H1 (cell line): ENCODE measurements at regions not wholly inside any gene's neighbourhood (a gene's known extent, or its start where the extent isn't known, plus 50 kb on each side); places are given as distances from the start of the nearest gene placed in this dataset.

Experiments
- CTCF ChIA-PET: fragments of 300-600 bp; sonication (Branson Sonifier 250); formaldehyde crosslinking; loops from one replicate; lab custom pipeline; 2021; ENCODE audit not compliant: partially characterized antibody; lab: Charles Lee
- POLR2A ChIA-PET: fragments of 300-600 bp; sonication (Branson Sonifier 250); formaldehyde crosslinking; loops from one replicate; lab custom pipeline; 2021; ENCODE audit warnings: inconsistent platforms; ENCODE audit not compliant: partially characterized antibody; lab: Charles Lee
- DNase-seq, 2 experiments: peaks; one replicate each; pipeline versions ENCODE4 v3.0.0 to v3.0.0-alpha.2; 2010 to 2022; ENCODE audit warnings: low spot score in 2 of 2, low read depth in 1 of 2, mixed read lengths in 1 of 2
- FAIRE-seq: peaks from 2 replicates; lab custom pipeline; 2011; peaks lifted over from hg19 to GRCh38; lab: Jason Lieb, UNC
- H2AFZ ChIP-seq: 2 replicates; pipeline ENCODE4 v1.8.1; 2012; ENCODE audit warnings: low read length, inconsistent platforms
- H2AK5ac ChIP-seq: 2 replicates; pipeline ENCODE4 v1.6.1; 2013; ENCODE audit warnings: low read depth, low read length
- H2BK120ac ChIP-seq: replicated peaks from 2 replicates; pipeline ENCODE3; 2013; ENCODE audit warnings: low read depth, low read length, inconsistent platforms
- H2BK12ac ChIP-seq: 2 replicates; pipeline ENCODE4 v1.6.1; 2013; ENCODE audit warnings: low read depth, low read length
- H2BK15ac ChIP-seq: 2 replicates; pipeline ENCODE4 v1.6.1; 2013; ENCODE audit warnings: low read length
- H2BK20ac ChIP-seq: 2 replicates; pipeline ENCODE4 v1.6.1; 2013; ENCODE audit warnings: low read length
- H2BK5ac ChIP-seq: 2 replicates; pipeline ENCODE4 v1.6.1; 2013; ENCODE audit warnings: low read depth, low read length
- H3K14ac ChIP-seq: 2 replicates; pipeline ENCODE4 v1.6.1; 2013; ENCODE audit warnings: inconsistent platforms; ENCODE audit not compliant: insufficient read length
- H3K18ac ChIP-seq: 2 replicates; pipeline ENCODE4 v1.6.1; 2013; ENCODE audit warnings: low read length; ENCODE audit errors: extremely low read depth
- H3K23ac ChIP-seq: 2 replicates; pipeline ENCODE4 v1.6.1; 2013; ENCODE audit warnings: inconsistent platforms; ENCODE audit not compliant: insufficient read length
- H3K23me2 ChIP-seq: 2 replicates; pipeline ENCODE4 v1.6.1; 2013; ENCODE audit warnings: low read depth, low read length
- H3K27ac ChIP-seq: 2 replicates; pipeline ENCODE4 v1.6.1; 2011; ENCODE audit warnings: low read depth, low read length, inconsistent platforms
- H3K27me3 ChIP-seq, 4 experiments: replicated peaks in 1 of 4; 1 replicate in 1 of 4; 2 replicates in 3 of 4; pipeline versions ENCODE4 v1.6.1 to v1.8.1; 2011 to 2013; ENCODE audit warnings: low read length in 3 of 4, mild to moderate bottlenecking in 3 of 4, inconsistent platforms in 2 of 4, mixed read lengths in 2 of 4, moderate library complexity in 1 of 4; ENCODE audit not compliant: control insufficient read depth in 3 of 4, insufficient read depth in 3 of 4; ENCODE audit errors: extremely low read depth in 1 of 4
- H3K36me3 ChIP-seq, 4 experiments: 2 replicates each; pipeline versions ENCODE4 v1.6.1 to v1.8.1; 2011 to 2013; ENCODE audit warnings: mild to moderate bottlenecking in 4 of 4, low read length in 3 of 4, moderate library complexity in 2 of 4, control low read depth in 1 of 4, inconsistent platforms in 1 of 4; ENCODE audit not compliant: insufficient read depth in 4 of 4, control insufficient read depth in 2 of 4
- H3K4ac ChIP-seq: replicated peaks from 2 replicates; pipeline ENCODE3; 2013; ENCODE audit warnings: low read length, low read depth, mixed read lengths, inconsistent platforms; ENCODE audit not compliant: insufficient read length
- H3K4me1 ChIP-seq, 4 experiments: replicated peaks in 1 of 4; 1 replicate in 1 of 4; 2 replicates in 3 of 4; pipeline versions ENCODE4 v1.6.1 to v1.8.1; 2011 to 2013; ENCODE audit warnings: low read length in 3 of 4, inconsistent platforms in 2 of 4, mixed read lengths in 1 of 4; ENCODE audit not compliant: insufficient read depth in 4 of 4, control insufficient read depth in 3 of 4
- H3K4me2 ChIP-seq, 2 experiments: 2 replicates each; pipeline versions ENCODE4 v1.6.1 to v1.8.1; 2011 to 2013; ENCODE audit warnings: low read depth in 2 of 2, low read length in 2 of 2, control low read depth in 1 of 2, inconsistent platforms in 1 of 2, mild to moderate bottlenecking in 1 of 2; ENCODE audit not compliant: insufficient read depth in 1 of 2
- H3K4me3 ChIP-seq, 4 experiments: fragments of 200-600, 300-600 bp in 1 of 4; sonication (generic), shearing (Covaris generic), sonication (Bioruptor Twin) in 1 of 4; 2 replicates each; pipeline versions ENCODE4 v1.5.1 to v1.8.1; 2011 to 2016; ENCODE audit warnings: low read length in 4 of 4, low read depth in 3 of 4, control low read depth in 2 of 4, inconsistent platforms in 2 of 4, mild to moderate bottlenecking in 2 of 4, mixed read lengths in 1 of 4, moderate library complexity in 1 of 4; ENCODE audit not compliant: insufficient read depth in 2 of 4; ENCODE audit errors: extremely low read depth in 1 of 4
- H3K56ac ChIP-seq: replicated peaks from 2 replicates; pipeline ENCODE3; 2013; ENCODE audit warnings: low read depth, mild to moderate bottlenecking, mixed read lengths, low read length, inconsistent platforms; ENCODE audit not compliant: insufficient read length
- H3K79me1 ChIP-seq: 2 replicates; pipeline ENCODE4 v1.6.1; 2013; ENCODE audit warnings: low read depth, low read length, control low read depth
- H3K79me2 ChIP-seq, 2 experiments: 2 replicates each; pipeline versions ENCODE4 v1.6.1 to v1.8.1; 2012 to 2013; ENCODE audit warnings: low read length in 2 of 2, mild to moderate bottlenecking in 2 of 2, inconsistent platforms in 1 of 2; ENCODE audit not compliant: insufficient read depth in 2 of 2, control insufficient read depth in 1 of 2
- H3K9ac ChIP-seq, 4 experiments: replicated peaks in 1 of 4; 1 replicate in 1 of 4; 2 replicates in 3 of 4; pipeline versions ENCODE4 v1.6.1 to v1.8.1; 2011 to 2013; ENCODE audit warnings: low read depth in 3 of 4, low read length in 3 of 4, control low read depth in 2 of 4, mild to moderate bottlenecking in 2 of 4, moderate library complexity in 2 of 4, inconsistent platforms in 1 of 4; ENCODE audit errors: extremely low read depth in 1 of 4
- H3K9me3 ChIP-seq, 2 experiments: 2 replicates each; pipeline versions ENCODE4 v1.6.1 to v1.8.1; 2012 to 2013; ENCODE audit warnings: mild to moderate bottlenecking in 2 of 2, moderate library complexity in 2 of 2, control low read depth in 1 of 2, inconsistent platforms in 1 of 2, low read depth in 1 of 2, low read length in 1 of 2, mixed read lengths in 1 of 2; ENCODE audit not compliant: insufficient read depth in 2 of 2
- H4K20me1 ChIP-seq, 2 experiments: replicated peaks in 1 of 2; 2 replicates each; pipeline versions ENCODE3 to v1.8.1; 2011 to 2013; ENCODE audit warnings: inconsistent platforms in 2 of 2, low read length in 2 of 2, mild to moderate bottlenecking in 1 of 2; ENCODE audit not compliant: insufficient read depth in 2 of 2, control insufficient read depth in 1 of 2
- H4K5ac ChIP-seq: 2 replicates; pipeline ENCODE4 v1.6.1; 2013; ENCODE audit warnings: low read length, low read depth, mixed read lengths, inconsistent platforms; ENCODE audit not compliant: insufficient read length
- H4K8ac ChIP-seq: 2 replicates; pipeline ENCODE4 v1.8.0; 2013; ENCODE audit warnings: mild to moderate bottlenecking, moderate library complexity, low read length, inconsistent platforms; ENCODE audit not compliant: insufficient read depth; ENCODE audit errors: extremely low read depth
- H4K91ac ChIP-seq: replicated peaks from 2 replicates; pipeline ENCODE3; 2013; ENCODE audit warnings: low read length, mixed read lengths, inconsistent platforms; ENCODE audit not compliant: insufficient read length
- RAD21 ChIP-seq, 2 experiments: IDR thresholded peaks in 1 of 2; conservative IDR thresholded peaks in 1 of 2; 2 replicates each; pipeline ENCODE4 v1.6.1; 2011; ENCODE audit warnings: low read depth in 2 of 2, low read length in 2 of 2, improper control_type of control experiment in 1 of 2, inconsistent platforms in 1 of 2, mild to moderate bottlenecking in 1 of 2, moderate library complexity in 1 of 2
- WGBS, 2 experiments: shearing (Covaris generic) in 1 of 2; methylation state at CpG; one replicate each; pipeline versions ENCODE4 v1.1.6 to v1.1.7; 2013 to 2015; ENCODE audit warnings: low lambda C conversion rate in 2 of 2, mixed read lengths in 2 of 2, inconsistent platforms in 1 of 2, low coverage in 1 of 2, missing lambda C conversion rate in 1 of 2; ENCODE audit not compliant: insufficient replicate concordance in 2 of 2, insufficient coverage in 1 of 2, insufficient read length in 1 of 2; ENCODE audit errors: extremely low coverage in 1 of 2, missing lambda C conversion rate in 1 of 2; 5-methylcytosine and 5-hydroxymethylcytosine counted together

DNA sequence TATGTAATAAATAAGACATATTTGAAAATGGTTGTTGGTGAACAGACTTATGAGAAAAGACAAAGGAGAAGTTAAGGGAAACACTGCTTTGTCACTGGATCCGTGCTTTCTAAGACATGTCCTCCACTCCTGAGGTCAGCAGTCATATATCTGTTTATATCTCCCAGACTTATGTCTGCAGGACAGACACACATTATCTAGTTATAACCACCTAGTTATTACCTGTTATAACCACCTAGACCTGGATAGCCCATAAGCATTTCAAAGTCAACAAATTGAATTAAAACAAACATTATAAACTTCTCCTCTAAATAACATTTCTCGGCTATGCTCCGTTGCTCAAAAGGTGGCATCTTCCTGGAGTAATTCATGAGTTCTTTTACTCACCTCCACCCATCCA lies 96.4 kb downstream of the SPRY2 start:
- no peak for DNase-seq
- no peak overlapping the region for H4K91ac ChIP-seq
- FAIRE-seq = no peak
- H2BK20ac ChIP-seq = no peak overlapping the region
- H4K20me1 ChIP-seq = no peaks in the 10 kb centered on the region
- POLR2A ChIA-PET = no interaction called here
- H3K36me3 ChIP-seq = no peaks in the 10 kb centered on the region
- no peak overlapping the region for H3K4me2 ChIP-seq
- no peak overlapping the region for H3K27ac ChIP-seq
- no peak overlapping the region for H2BK120ac ChIP-seq
- H3K4me1 ChIP-seq = no peaks in the 10 kb centered on the region
- no peaks in the 10 kb centered on the region for H3K9me3 ChIP-seq
- WGBS, 2 experiments = 91% methylated on average over 3 of the region's 3 CpGs; no CpG with 5 or more reads in 1 of the 2 experiments
- no peaks in the 10 kb centered on the region for H3K79me1 ChIP-seq
- H3K79me2 ChIP-seq = no peaks in the 10 kb centered on the region
- no peak overlapping the region for H3K14ac ChIP-seq
- H3K56ac ChIP-seq = no peak overlapping the region
- no peak overlapping the region for H2BK15ac ChIP-seq
- H2AK5ac ChIP-seq = no peak overlapping the region
- H4K8ac ChIP-seq = no peak overlapping the region
- no peaks in the 10 kb centered on the region for H3K27me3 ChIP-seq
- no peak overlapping the region for H3K4ac ChIP-seq
- no peak overlapping the region for H2BK12ac ChIP-seq
- H3K9ac ChIP-seq = no peak overlapping the region
- no peak overlapping the region for H2BK5ac ChIP-seq
- CTCF ChIA-PET = no interaction called here
- no peak overlapping the region for H3K23ac ChIP-seq
- no peaks in the 10 kb centered on the region for H3K23me2 ChIP-seq
- H4K5ac ChIP-seq = no peak overlapping the region
- H3K4me3 ChIP-seq = no peak overlapping the region
- H3K18ac ChIP-seq = no peak overlapping the region
- H2AFZ ChIP-seq = no peak overlapping the region
- no peak for TF ChIP-seq RAD21 (IDR thresholded peaks at IDR 0.05 in 1 of 2, conservative IDR thresholded peaks at IDR 0.05 in 1 of 2; ENCODE audit: low read depth in 2 of 2, low read length in 2 of 2)
